K562 (cell line): ENCODE measurements at regions not wholly inside any gene's neighbourhood (a gene's known extent, or its start where the extent isn't known, plus 50 kb on each side); places are given as distances from the start of the nearest gene placed in this dataset.

Source experiments
- ATAC-seq: fragments of 200-7000 bp; cut with Tn5 transposase; 3 replicates; pipeline ENCODE4 v1.9.1; 2020; ENCODE audit warnings: moderate library complexity
- BruUV-seq: library from RNA; stranded (reverse); fragments of 400-500 nt; replicated peaks from 2 replicates; lab custom pipeline; 2021; lab: Mats Ljungman, UMichigan
- CTCF ChIA-PET: fragments of 300-600 bp; formaldehyde crosslinking; extraction: SDS; loops from one replicate; lab custom pipeline; 2021; ENCODE audit warnings: low intra/inter-chr PET ratio; lab: Yijun Ruan, JAX
- POLR2A ChIA-PET: fragments of 300-600, 350-650 bp; sonication (Branson Sonifier 250); formaldehyde crosslinking; extraction: SDS; loops from one replicate; lab custom pipeline; 2021; ENCODE audit warnings: antibody characterized with exemption, inconsistent platforms; lab: Yijun Ruan, JAX
- DNase-seq, 4 experiments: peaks; one replicate each; pipeline versions ENCODE4 v3.0.0 to v3.0.0-alpha.2; 2011 to 2018; ENCODE audit warnings: low spot score in 3 of 4, mixed read lengths in 3 of 4; ENCODE audit errors: extremely low read depth in 1 of 4
- FAIRE-seq: peaks from 2 replicates; lab custom pipeline; 2011; peaks lifted over from hg19 to GRCh38; lab: Jason Lieb, UNC
- H2AFZ ChIP-seq: 2 replicates; pipeline ENCODE4 v1.6.0; 2011; ENCODE audit warnings: low read depth, low read length, control low read depth, inconsistent platforms
- H3K27ac ChIP-seq: fragments of 200-600 bp; 3 replicates; pipeline ENCODE4 v1.8.0; 2011; ENCODE audit warnings: low read depth, mild to moderate bottlenecking, control low read depth, inconsistent platforms, low read length, moderate library complexity, mixed read lengths; ENCODE audit errors: extremely low read depth
- H3K27me3 ChIP-seq, 2 experiments: fragments of 300-600 bp in 1 of 2; 2 replicates in 1 of 2; 3 replicates in 1 of 2; pipeline versions ENCODE4 v1.6.0 to v1.8.0; 2011; ENCODE audit warnings: inconsistent platforms in 2 of 2, low read length in 2 of 2, mild to moderate bottlenecking in 1 of 2, mixed read lengths in 1 of 2, moderate library complexity in 1 of 2; ENCODE audit not compliant: control insufficient read depth in 2 of 2, insufficient read depth in 2 of 2
- H3K36me3 ChIP-seq: fragments of 300-600 bp; 3 replicates; pipeline ENCODE4 v1.8.0; 2011; ENCODE audit warnings: mild to moderate bottlenecking, low read length, inconsistent platforms; ENCODE audit not compliant: control insufficient read depth, insufficient read depth
- H3K4me1 ChIP-seq, 2 experiments: fragments of 200-600 bp in 1 of 2; replicated peaks in 1 of 2; 2 replicates in 1 of 2; 3 replicates in 1 of 2; pipeline versions ENCODE4 v1.5.1 to v1.8.0; 2011; ENCODE audit warnings: inconsistent platforms in 2 of 2, low read length in 2 of 2, mild to moderate bottlenecking in 1 of 2, mixed read lengths in 1 of 2, moderate library complexity in 1 of 2; ENCODE audit not compliant: control insufficient read depth in 2 of 2, insufficient read depth in 2 of 2
- H3K4me2 ChIP-seq: 2 replicates; pipeline ENCODE4 v1.6.1; 2011; ENCODE audit warnings: low read length, control low read depth, inconsistent platforms, mixed read lengths; ENCODE audit not compliant: insufficient read depth
- H3K4me3 ChIP-seq: fragments of 200-600 bp; sonication (generic), shearing (Covaris generic); 2 replicates; pipeline ENCODE4 v1.5.1; 2016; ENCODE audit warnings: control low read depth, inconsistent platforms
- H3K79me2 ChIP-seq: fragments of 200-600 bp; 3 replicates; pipeline ENCODE4 v1.8.0; 2011; ENCODE audit warnings: low read length, inconsistent platforms; ENCODE audit not compliant: control insufficient read depth, insufficient read depth
- H3K9ac ChIP-seq, 2 experiments: 2 replicates each; pipeline versions ENCODE4 v1.6.0 to v1.6.1; 2011; ENCODE audit warnings: low read depth in 2 of 2, low read length in 2 of 2, control low read depth in 1 of 2, inconsistent platforms in 1 of 2, mild to moderate bottlenecking in 1 of 2, mixed read lengths in 1 of 2; ENCODE audit not compliant: insufficient read depth in 1 of 2
- H3K9me1 ChIP-seq: one replicate; pipeline ENCODE4 v1.6.0; 2011; ENCODE audit warnings: inconsistent platforms, mild to moderate bottlenecking, low read length, moderate library complexity; ENCODE audit not compliant: control insufficient read depth, insufficient read depth
- H3K9me3 ChIP-seq: replicated peaks from 2 replicates; pipeline ENCODE4 v1.5.1; 2011; ENCODE audit warnings: low read depth, low read length, inconsistent platforms; ENCODE audit not compliant: control insufficient read depth, insufficient read depth
- H4K20me1 ChIP-seq: replicated peaks from 2 replicates; pipeline ENCODE4 v1.6.1; 2011; ENCODE audit warnings: low read length, inconsistent platforms, mixed read lengths; ENCODE audit not compliant: control insufficient read depth, insufficient read depth
- AFF4 ChIP-seq: sonication (generic); formaldehyde crosslinking; IDR thresholded peaks from 2 replicates; pipeline ENCODE4 v1.8.0; 2023; ENCODE audit warnings: mild to moderate bottlenecking, missing genetic modification reagents
- FIP1L1 ChIP-seq: fragments of 200-400 bp; formaldehyde crosslinking; IDR thresholded peaks from 2 replicates; pipeline ENCODE4 v1.6.1; 2018; ENCODE audit warnings: mild to moderate bottlenecking, low read depth, low read length; ENCODE audit not compliant: poor library complexity, severe bottlenecking
- HNRNPH1 ChIP-seq: fragments of 200-400 bp; formaldehyde crosslinking; optimal IDR thresholded peaks from 2 replicates; pipeline ENCODE3; 2017; ENCODE audit warnings: low read depth, mild to moderate bottlenecking, low read length, moderate library complexity
- POLR3G ChIP-seq: IDR thresholded peaks from 2 replicates; pipeline ENCODE4 v1.6.1; 2011; ENCODE audit not compliant: insufficient read length, insufficient replicate concordance; ENCODE audit errors: extremely low read depth
- SMAD4 ChIP-seq: fragments of 250-450 bp; sonication (Bioruptor Pico); conservative IDR thresholded peaks from 2 replicates; pipeline ENCODE4 v1.8.0; 2021; ENCODE audit warnings: inconsistent platforms, mild to moderate bottlenecking, moderate library complexity
- SREBF1 ChIP-seq: fragments of 150-350 bp; IDR thresholded peaks from 2 replicates; pipeline ENCODE4 v1.6.1; 2014; ENCODE audit warnings: antibody characterized with exemption, low read depth, low read length, borderline replicate concordance
- TAF9B ChIP-seq: fragments of 450-650 bp; IDR thresholded peaks from 2 replicates; pipeline ENCODE4 v1.6.1; 2018; ENCODE audit warnings: mild to moderate bottlenecking; ENCODE audit not compliant: partially characterized antibody
- THAP12 ChIP-seq: fragments of 250-450 bp; sonication (Bioruptor Pico); IDR thresholded peaks from 2 replicates; pipeline ENCODE4 v1.9.0; 2021; ENCODE audit warnings: mild to moderate bottlenecking, inconsistent platforms
- WGBS: fragments of 100-300 bp; shearing (Covaris generic); methylation state at CpG from one replicate; pipeline ENCODE4 v1.1.6; 2016; ENCODE audit warnings: low coverage, mixed read lengths; ENCODE audit not compliant: insufficient coverage; ENCODE audit errors: missing lambda C conversion rate; 5-methylcytosine and 5-hydroxymethylcytosine counted together
- in situ Hi-C: fragments of 300-500 bp; cut with MboI; formaldehyde crosslinking; loops from 4 replicates; pipeline ENCODE4 v1.15.0; 2018; ENCODE audit warnings: inconsistent platforms, mixed read lengths
- intact Hi-C: fragments of 100-400 bp; cut with micrococcal nuclease; formaldehyde crosslinking; loops from 2 replicates; pipeline ENCODE4 v1.14.2; 2022
- TF ChIP-seq, protein P1 (sequence below): fragments of 450-650 bp; conservative IDR thresholded peaks from 2 replicates; pipeline ENCODE4 v1.6.1; 2016; ENCODE audit warnings: missing genetic modification characterization, low read depth, mild to moderate bottlenecking, control low read depth, missing compliant biosample characterization

DNA sequence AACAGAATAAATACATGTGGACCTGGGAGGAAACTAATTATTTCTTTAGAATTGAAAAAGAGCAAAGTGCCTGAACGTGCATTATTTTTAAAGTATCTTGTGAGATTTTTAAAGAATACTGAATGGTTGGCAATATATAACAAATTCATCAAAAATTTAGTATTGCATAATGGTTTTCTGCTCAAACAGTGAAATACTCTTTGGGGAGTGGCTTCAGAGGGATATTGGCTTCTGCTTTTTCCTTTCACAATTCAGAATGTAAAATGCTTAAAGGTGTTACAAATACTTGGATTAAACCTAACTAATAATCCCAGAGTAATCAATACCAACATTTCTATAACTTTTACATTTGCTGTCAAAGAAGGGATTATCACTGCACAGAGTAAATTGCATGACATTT lies 379.3 kb upstream of the CHD1 start:
- POLR2A ChIA-PET: no interaction called here
- Histone ChIP-seq H3K9ac (no peak overlapping the region), H3K4me2 (no peak overlapping the region), H3K4me3 (no peak overlapping the region), H3K9me3 (no peaks in the 10 kb centered on the region), H3K36me3 (no peaks in the 10 kb centered on the region), H3K27ac (no peak overlapping the region), H4K20me1 (no peaks in the 10 kb centered on the region), H3K4me1 (no peaks in the 10 kb centered on the region), H3K9me1 (no peaks in the 10 kb centered on the region), H2AFZ (no peak overlapping the region), H3K79me2 (no peaks in the 10 kb centered on the region), H3K27me3 (no peaks in the 10 kb centered on the region)
- 0% methylated on average over 1 of the region's 1 CpG for WGBS
- in situ Hi-C loops (no loop called here), intact Hi-C loops (no loop called here)
- CTCF ChIA-PET: no interaction called here
- ATAC-seq (no peak), FAIRE-seq (no peak), DNase-seq (no peak)
- BruUV-seq: no TSS peak
- TF ChIP-seq SMAD4 (CRISPR knock-in tag) (no peak), POLR3G (no peak), AFF4 (CRISPR knock-in tag) (no peak), TAF9B (no peak), SREBF1 (no peak), HNRNPH1 (no peak), THAP12 (no peak), FIP1L1 (no peak)
- TF ChIP-seq, protein P1, sequence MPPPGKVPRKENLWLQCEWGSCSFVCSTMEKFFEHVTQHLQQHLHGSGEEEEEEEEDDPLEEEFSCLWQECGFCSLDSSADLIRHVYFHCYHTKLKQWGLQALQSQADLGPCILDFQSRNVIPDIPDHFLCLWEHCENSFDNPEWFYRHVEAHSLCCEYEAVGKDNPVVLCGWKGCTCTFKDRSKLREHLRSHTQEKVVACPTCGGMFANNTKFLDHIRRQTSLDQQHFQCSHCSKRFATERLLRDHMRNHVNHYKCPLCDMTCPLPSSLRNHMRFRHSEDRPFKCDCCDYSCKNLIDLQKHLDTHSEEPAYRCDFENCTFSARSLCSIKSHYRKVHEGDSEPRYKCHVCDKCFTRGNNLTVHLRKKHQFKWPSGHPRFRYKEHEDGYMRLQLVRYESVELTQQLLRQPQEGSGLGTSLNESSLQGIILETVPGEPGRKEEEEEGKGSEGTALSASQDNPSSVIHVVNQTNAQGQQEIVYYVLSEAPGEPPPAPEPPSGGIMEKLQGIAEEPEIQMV: no peak
